Body of pancreas (tissue), 4 donors: ENCODE measurements at regions not wholly inside any gene's neighbourhood (a gene's known extent, or its start where the extent isn't known, plus 50 kb on each side); places are given as distances from the start of the nearest gene placed in this dataset.
A peak's percentile ranks its signal among the peaks of the same experiment; 100 is the strongest.

ENCODE experiments used
- ATAC-seq: fragments of 150-250 bp; one replicate; pipeline ENCODE4 v1.9.1; 2016
- DNase-seq, 4 donors: peaks; one replicate each; pipeline ENCODE4 v3.0.0-alpha.2; 2019
- H3K27ac ChIP-seq, 4 donors: fragments of 200-600 bp; sonication (generic); 1 replicate in 3 of 4; 2 replicates in 1 of 4; pipeline versions ENCODE4 v1.5.1 to v1.6.1; 2016 to 2019; ENCODE audit warnings: mild to moderate bottlenecking in 1 of 4, mixed read lengths in 1 of 4, moderate library complexity in 1 of 4
- H3K27me3 ChIP-seq, 2 donors: fragments of 200-600 bp; sonication (generic); one replicate each; pipeline ENCODE4 v1.6.0; 2016; ENCODE audit warnings: mild to moderate bottlenecking in 1 of 2
- H3K36me3 ChIP-seq, 2 donors: fragments of 200-600 bp; sonication (generic); replicated peaks in 1 of 2; 2 replicates each; pipeline ENCODE4 v1.5.1; 2016; ENCODE audit warnings: low read depth in 2 of 2; ENCODE audit not compliant: insufficient read depth in 1 of 2
- H3K4me1 ChIP-seq: fragments of 200-600 bp; sonication (generic); one replicate; pipeline ENCODE4 v1.6.0; 2016
- H3K4me3 ChIP-seq, 2 donors: fragments of 200-600 bp; sonication (generic); 1 replicate in 1 of 2; 2 replicates in 1 of 2; pipeline ENCODE4 v1.5.1; 2016 to 2019
- H3K9me3 ChIP-seq, 3 donors: fragments of 200-600 bp; sonication (generic); 1 replicate in 2 of 3; 2 replicates in 1 of 3; pipeline ENCODE4 v1.5.1; 2016
- POLR2A ChIP-seq, 3 donors: fragments of 450-650 bp; IDR thresholded peaks; one replicate each; pipeline ENCODE4 v1.6.1; 2016; ENCODE audit warnings: antibody characterized with exemption in 3 of 3, mild to moderate bottlenecking in 2 of 3
- WGBS, 2 donors: methylation state at CpG; one replicate each; pipeline ENCODE4 v1.1.5; 2017; 5-methylcytosine and 5-hydroxymethylcytosine counted together
- intact Hi-C: fragments of 100-400 bp; cut with DNase I; formaldehyde crosslinking; loops from one replicate; pipeline ENCODE4 v1.15.1; 2023
- TF ChIP-seq, protein P1 (sequence below), 7 experiments: fragments of 450-650 bp in 4 of 7; fragments of 200-600 bp in 3 of 7; sonication (generic) in 3 of 7; IDR thresholded peaks; one replicate each; pipeline ENCODE4 v1.5.1; 2016 to 2019; ENCODE audit warnings: antibody characterized with exemption in 7 of 7

DNA sequence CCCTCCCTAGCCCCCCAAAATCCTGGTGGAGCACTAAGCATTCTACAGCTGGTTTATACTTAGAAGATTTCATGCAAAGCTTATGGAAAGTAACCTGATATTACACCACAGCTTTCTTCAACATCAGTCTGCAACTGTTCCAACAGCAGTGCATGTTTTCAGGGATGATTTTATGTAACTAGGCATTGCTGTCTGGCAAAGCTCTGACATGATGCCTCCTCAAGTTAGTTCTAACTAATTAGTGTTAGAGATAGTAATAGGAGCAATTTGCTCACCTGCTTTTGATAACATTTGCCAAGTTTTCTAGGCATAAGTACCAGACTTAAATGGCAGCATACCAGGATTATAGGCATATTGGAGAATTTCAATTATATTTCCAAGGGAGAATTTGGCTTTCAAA, 330.3 kb upstream of the SGO1 start:
- H3K9me3 ChIP-seq: no peaks in the 10 kb centered on the region
- TF ChIP-seq, protein P1, sequence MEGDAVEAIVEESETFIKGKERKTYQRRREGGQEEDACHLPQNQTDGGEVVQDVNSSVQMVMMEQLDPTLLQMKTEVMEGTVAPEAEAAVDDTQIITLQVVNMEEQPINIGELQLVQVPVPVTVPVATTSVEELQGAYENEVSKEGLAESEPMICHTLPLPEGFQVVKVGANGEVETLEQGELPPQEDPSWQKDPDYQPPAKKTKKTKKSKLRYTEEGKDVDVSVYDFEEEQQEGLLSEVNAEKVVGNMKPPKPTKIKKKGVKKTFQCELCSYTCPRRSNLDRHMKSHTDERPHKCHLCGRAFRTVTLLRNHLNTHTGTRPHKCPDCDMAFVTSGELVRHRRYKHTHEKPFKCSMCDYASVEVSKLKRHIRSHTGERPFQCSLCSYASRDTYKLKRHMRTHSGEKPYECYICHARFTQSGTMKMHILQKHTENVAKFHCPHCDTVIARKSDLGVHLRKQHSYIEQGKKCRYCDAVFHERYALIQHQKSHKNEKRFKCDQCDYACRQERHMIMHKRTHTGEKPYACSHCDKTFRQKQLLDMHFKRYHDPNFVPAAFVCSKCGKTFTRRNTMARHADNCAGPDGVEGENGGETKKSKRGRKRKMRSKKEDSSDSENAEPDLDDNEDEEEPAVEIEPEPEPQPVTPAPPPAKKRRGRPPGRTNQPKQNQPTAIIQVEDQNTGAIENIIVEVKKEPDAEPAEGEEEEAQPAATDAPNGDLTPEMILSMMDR (IDR thresholded peaks at IDR 0.05): no peak
- H3K36me3 ChIP-seq: no peaks in the 10 kb centered on the region
- no peak for DNase-seq
- no peak overlapping the region for H3K27ac ChIP-seq
- H3K4me1 ChIP-seq: no peaks in the 10 kb centered on the region
- H3K27me3 ChIP-seq: no peaks in the 10 kb centered on the region
- ATAC-seq: no peak
- intact Hi-C loops: no loop called here
- no peak overlapping the region for H3K4me3 ChIP-seq

GRCh38 chr3:20515834-20516233, 329.8 kb upstream of the SGO1 start:
- no peak for ATAC-seq
- H3K4me1 ChIP-seq: no peaks in the 10 kb centered on the region
- no peak overlapping the region for H3K27ac ChIP-seq
- H3K9me3 ChIP-seq: no peaks in the 10 kb centered on the region
- no peak overlapping the region for H3K4me3 ChIP-seq
- H3K27me3 ChIP-seq: no peaks in the 10 kb centered on the region
- intact Hi-C loops: no loop called here
- DNase-seq: no peak
- no peaks in the 10 kb centered on the region for H3K36me3 ChIP-seq
- TF ChIP-seq, protein P1 (IDR thresholded peaks at IDR 0.05): no peak
- TF ChIP-seq POLR2A (IDR thresholded peaks at IDR 0.05): no peak

- intact Hi-C loops: no loop called here
- H3K4me3 ChIP-seq: no peak overlapping the region
These were observed 326.0 kb upstream of the SGO1 start for GRCh38 chr3:20511863-20512505.

DNA sequence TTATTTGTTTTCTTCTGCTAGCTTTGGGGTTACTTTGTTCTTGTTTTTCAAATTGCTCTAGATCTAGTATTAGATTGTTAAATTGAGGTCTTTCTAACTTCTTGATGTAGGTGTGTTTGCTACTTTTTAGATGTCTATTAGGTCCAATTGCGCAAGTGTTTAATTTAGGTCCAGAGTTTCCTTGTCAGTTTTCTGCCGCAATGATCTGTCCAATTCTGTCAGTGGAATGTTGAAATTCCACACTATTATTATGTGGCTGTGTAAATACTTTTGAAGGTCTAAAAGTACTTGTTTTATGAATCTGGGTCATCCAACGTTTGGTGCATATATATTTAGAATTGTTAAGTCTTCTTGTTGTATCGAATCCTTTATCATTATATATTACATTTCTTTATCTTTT, 324.4 kb upstream of the SGO1 start:
- Histone ChIP-seq H3K9me3 (no peaks in the 10 kb centered on the region), H3K4me1 (no peaks in the 10 kb centered on the region), H3K27me3 (no peaks in the 10 kb centered on the region), H3K4me3 (no peak overlapping the region), H3K36me3 (no peaks in the 10 kb centered on the region), H3K27ac (no peak overlapping the region)
- intact Hi-C loops: no loop called here
- DNase-seq (no peak), ATAC-seq (no peak)
- TF ChIP-seq, protein P1 (IDR thresholded peaks at IDR 0.05): no peak
- TF ChIP-seq POLR2A (IDR thresholded peaks at IDR 0.05): no peak
- 25 to 35% methylated on average over 4 of the region's 4 CpGs for WGBS, 2 donors

More at GRCh38 chr3:20511863-20512505, 326.0 kb upstream of the SGO1 start:
- Histone ChIP-seq H3K27ac (no peak overlapping the region), H3K36me3 (no peaks in the 10 kb centered on the region), H3K27me3 (no peaks in the 10 kb centered on the region), H3K9me3 (no peaks in the 10 kb centered on the region), H3K4me1 (no peaks in the 10 kb centered on the region)
- peak; percentile 50 for ATAC-seq
- TF ChIP-seq POLR2A (IDR thresholded peaks at IDR 0.05): no peak
- TF ChIP-seq, protein P1 (IDR thresholded peaks at IDR 0.05): peak in 6 of 7 experiments; percentile 24 to 65 (median 56)
- peak in 1 of 4 donors; percentile 22 for DNase-seq
- WGBS, 2 donors: 23 to 43% methylated on average over 3 to 4 of the region's 4 CpGs

- no peak overlapping the region for H3K27ac ChIP-seq
- WGBS, 2 donors: 71% methylated on average over 1 of the region's 1 CpG
- no peak for ATAC-seq
- H3K4me3 ChIP-seq: no peak overlapping the region
- H3K4me1 ChIP-seq: no peaks in the 10 kb centered on the region
- intact Hi-C loops: no loop called here
- H3K9me3 ChIP-seq: peaks cover 0 to 10% (median 0%) of the 10 kb centered on the region in 3 donors
- no peaks in the 10 kb centered on the region for H3K36me3 ChIP-seq
- DNase-seq: peak in 1 of 4 donors; percentile 13
- H3K27me3 ChIP-seq: no peaks in the 10 kb centered on the region
- TF ChIP-seq, protein P1 (IDR thresholded peaks at IDR 0.05): no peak
- no peak for TF ChIP-seq POLR2A (IDR thresholded peaks at IDR 0.05)
These were observed 317.5 kb upstream of the SGO1 start for GRCh38 chr3:20503394-20504082.
